ENCODE measurements at regions not wholly inside any gene's neighbourhood (a gene's known extent, or its start where the extent isn't known, plus 50 kb on each side); places are given as distances from the start of the nearest gene placed in this dataset.

- TF ChIP-seq, protein P1, sequence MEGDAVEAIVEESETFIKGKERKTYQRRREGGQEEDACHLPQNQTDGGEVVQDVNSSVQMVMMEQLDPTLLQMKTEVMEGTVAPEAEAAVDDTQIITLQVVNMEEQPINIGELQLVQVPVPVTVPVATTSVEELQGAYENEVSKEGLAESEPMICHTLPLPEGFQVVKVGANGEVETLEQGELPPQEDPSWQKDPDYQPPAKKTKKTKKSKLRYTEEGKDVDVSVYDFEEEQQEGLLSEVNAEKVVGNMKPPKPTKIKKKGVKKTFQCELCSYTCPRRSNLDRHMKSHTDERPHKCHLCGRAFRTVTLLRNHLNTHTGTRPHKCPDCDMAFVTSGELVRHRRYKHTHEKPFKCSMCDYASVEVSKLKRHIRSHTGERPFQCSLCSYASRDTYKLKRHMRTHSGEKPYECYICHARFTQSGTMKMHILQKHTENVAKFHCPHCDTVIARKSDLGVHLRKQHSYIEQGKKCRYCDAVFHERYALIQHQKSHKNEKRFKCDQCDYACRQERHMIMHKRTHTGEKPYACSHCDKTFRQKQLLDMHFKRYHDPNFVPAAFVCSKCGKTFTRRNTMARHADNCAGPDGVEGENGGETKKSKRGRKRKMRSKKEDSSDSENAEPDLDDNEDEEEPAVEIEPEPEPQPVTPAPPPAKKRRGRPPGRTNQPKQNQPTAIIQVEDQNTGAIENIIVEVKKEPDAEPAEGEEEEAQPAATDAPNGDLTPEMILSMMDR (IDR thresholded peaks at IDR 0.05): no peak
- Histone ChIP-seq H2AFZ (no peak overlapping the region), H3K36me3 (ENCODE audit: control insufficient read depth, insufficient read depth, low read length) (no peaks in the 10 kb centered on the region), H3K4me2 (ENCODE audit: low read length) (no peak overlapping the region), H3K79me2 (no peaks in the 10 kb centered on the region), H3K4me3 (ENCODE audit: low read depth, low read length) (no peak overlapping the region), H3K9me3 (ENCODE audit: control insufficient read depth, low read length) (no peaks in the 10 kb centered on the region), H3K27me3 (ENCODE audit: control insufficient read depth, insufficient read depth, low read length) (no peaks in the 10 kb centered on the region), H3K27ac (no peak overlapping the region), H3K9ac (no peak overlapping the region), H3K4me1 (peaks cover 19% of the 10 kb centered on the region)
Observed at GRCh38 chr4:14066979-14067378, 439.5 kb upstream of the BOD1L1 start.

- TF ChIP-seq, protein P1 (IDR thresholded peaks at IDR 0.05): no peak
- H3K9ac ChIP-seq: no peak overlapping the region
- no peak overlapping the region for H3K27ac ChIP-seq
- H3K27me3 ChIP-seq (ENCODE audit: control insufficient read depth, insufficient read depth, low read length): no peaks in the 10 kb centered on the region
- H3K36me3 ChIP-seq (ENCODE audit: control insufficient read depth, insufficient read depth, low read length): no peaks in the 10 kb centered on the region
- H3K4me3 ChIP-seq (ENCODE audit: low read depth, low read length): no peak overlapping the region
- no peaks in the 10 kb centered on the region for H3K79me2 ChIP-seq
- peaks cover 19% of the 10 kb centered on the region for H3K4me1 ChIP-seq
- H3K4me2 ChIP-seq (ENCODE audit: low read length): no peak overlapping the region
- H2AFZ ChIP-seq: no peak overlapping the region
- no peaks in the 10 kb centered on the region for H3K9me3 ChIP-seq (ENCODE audit: control insufficient read depth, low read length)
Observed at GRCh38 chr4:14069886-14070285, 442.4 kb upstream of the BOD1L1 start.

DNA sequence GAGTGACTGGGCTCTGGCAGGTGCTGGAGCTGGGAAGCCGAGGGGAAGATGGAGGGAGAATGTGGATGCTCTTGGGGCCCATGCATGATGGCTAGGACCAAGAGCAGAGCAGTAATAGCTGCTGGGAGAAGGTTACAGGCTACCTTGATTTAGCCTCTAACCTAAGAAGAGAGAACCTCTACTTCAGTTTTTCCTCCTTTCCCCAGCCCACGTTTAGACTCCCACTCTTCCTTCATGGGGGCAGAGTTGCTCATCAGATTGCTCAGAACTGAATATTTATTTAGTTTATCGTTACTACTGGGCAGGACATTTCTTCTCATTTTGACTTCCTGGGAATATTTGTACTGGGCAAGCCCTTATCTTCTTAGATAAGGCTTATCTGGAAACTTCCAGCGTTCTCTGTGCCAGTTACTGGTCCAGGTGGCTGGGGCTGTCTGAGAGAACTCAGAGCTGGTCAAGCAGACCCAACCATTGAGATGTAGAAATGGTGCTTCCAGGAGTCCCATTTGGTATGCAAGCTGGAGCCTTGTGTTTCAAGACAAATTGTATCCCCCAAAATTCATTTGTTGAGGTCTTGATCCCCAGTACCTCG is 442.9 kb upstream of the BOD1L1 start:
- Histone ChIP-seq H3K79me2 (no peaks in the 10 kb centered on the region), H3K27ac (no peak overlapping the region), H3K9me3 (ENCODE audit: control insufficient read depth, low read length) (no peaks in the 10 kb centered on the region), H3K9ac (no peak overlapping the region), H3K4me3 (ENCODE audit: low read depth, low read length) (no peak overlapping the region), H2AFZ (no peak overlapping the region), H3K4me2 (ENCODE audit: low read length) (no peak overlapping the region), H3K36me3 (ENCODE audit: control insufficient read depth, insufficient read depth, low read length) (no peaks in the 10 kb centered on the region), H3K27me3 (ENCODE audit: control insufficient read depth, insufficient read depth, low read length) (no peaks in the 10 kb centered on the region), H3K4me1 (peaks cover 19% of the 10 kb centered on the region)
- TF ChIP-seq, protein P1 (IDR thresholded peaks at IDR 0.05): no peak

DNA sequence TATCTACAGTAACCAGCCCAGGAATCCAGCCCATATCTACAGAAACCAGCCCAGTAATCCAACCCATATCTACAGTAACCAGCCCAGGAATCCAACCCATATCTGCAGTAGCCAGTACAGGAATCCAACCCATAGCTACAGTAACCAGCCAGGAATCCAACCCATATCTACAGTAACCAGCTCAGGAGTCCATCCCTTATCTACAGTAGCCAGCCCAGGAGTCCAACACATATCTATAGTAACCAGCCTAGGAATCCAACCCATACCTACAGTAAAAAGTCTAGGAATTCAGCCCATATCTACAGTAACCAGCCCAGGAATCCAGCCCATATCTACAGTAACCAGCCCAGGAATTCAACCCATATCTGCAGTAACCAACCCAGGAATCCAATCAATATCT is 445.0 kb upstream of the BOD1L1 start:
- H3K4me3 ChIP-seq (ENCODE audit: low read depth, low read length): no peak overlapping the region
- TF ChIP-seq, protein P1 (IDR thresholded peaks at IDR 0.05): no peak

GRCh38 chr4:14076776-14077175 is 449.3 kb upstream of the BOD1L1 start:
- Histone ChIP-seq H3K27ac (no peak overlapping the region), H3K27me3 (ENCODE audit: control insufficient read depth, insufficient read depth, low read length) (no peaks in the 10 kb centered on the region), H3K36me3 (ENCODE audit: control insufficient read depth, insufficient read depth, low read length) (no peaks in the 10 kb centered on the region), H2AFZ (no peak overlapping the region), H3K79me2 (no peaks in the 10 kb centered on the region), H3K9me3 (ENCODE audit: control insufficient read depth, low read length) (no peaks in the 10 kb centered on the region), H3K4me3 (ENCODE audit: low read depth, low read length) (no peak overlapping the region), H3K4me2 (ENCODE audit: low read length) (no peak overlapping the region), H3K4me1 (peaks cover 3% of the 10 kb centered on the region), H3K9ac (no peak overlapping the region)
- TF ChIP-seq, protein P1 (IDR thresholded peaks at IDR 0.05): no peak

More for the DNA sequence above, 445.0 kb upstream of the BOD1L1 start:
- no peak overlapping the region for H3K27ac ChIP-seq
- H3K9me3 ChIP-seq (ENCODE audit: control insufficient read depth, low read length): no peaks in the 10 kb centered on the region
- no peaks in the 10 kb centered on the region for H3K79me2 ChIP-seq
- no peak overlapping the region for H2AFZ ChIP-seq
- peaks cover 19% of the 10 kb centered on the region for H3K4me1 ChIP-seq
- no peak overlapping the region for H3K4me2 ChIP-seq (ENCODE audit: low read length)
- no peaks in the 10 kb centered on the region for H3K27me3 ChIP-seq (ENCODE audit: control insufficient read depth, insufficient read depth, low read length)
- no peaks in the 10 kb centered on the region for H3K36me3 ChIP-seq (ENCODE audit: control insufficient read depth, insufficient read depth, low read length)
- H3K9ac ChIP-seq: no peak overlapping the region
